Suppressor macrophage treated with lipopolysaccharide for 1 hour (primary cell): ENCODE measurements at regions not wholly inside any gene's neighbourhood (a gene's known extent, or its start where the extent isn't known, plus 50 kb on each side); places are given as distances from the start of the nearest gene placed in this dataset.
A peak's percentile ranks its signal among the peaks of the same experiment; 100 is the strongest.

Source experiments
- DNase-seq, 3 donors: peaks; one replicate each; pipeline ENCODE4 v3.0.0-alpha.2; 2020 to 2022

DNA sequence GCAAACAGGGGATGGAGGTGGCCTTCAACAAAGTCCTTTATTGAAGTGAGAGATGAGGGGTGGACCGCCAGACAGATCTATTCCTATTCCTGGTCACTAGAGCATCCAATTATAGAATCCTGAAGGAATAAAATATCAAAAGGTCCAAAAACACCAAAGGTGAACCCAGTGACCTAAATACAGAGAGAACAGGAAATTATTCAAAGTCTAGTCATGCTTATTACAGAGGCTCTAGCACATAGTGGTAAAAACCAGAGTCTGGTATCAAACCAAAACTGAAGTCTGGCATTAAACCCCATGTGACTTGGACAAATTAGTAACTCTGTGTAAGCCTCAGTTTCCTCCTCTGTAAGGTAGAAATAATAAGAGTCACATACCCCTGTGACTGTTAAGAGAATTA lies 100.5 kb upstream of the SNX2 start:
- no peak for DNase-seq

- DNase-seq = no peak
These were observed 94.1 kb upstream of the SNX2 start for GRCh38 chr5:122680623-122681350.

GRCh38 chr5:122683631-122684030 lies 91.2 kb upstream of the SNX2 start:
- no peak for DNase-seq

GRCh38 chr5:122690266-122690665 lies 84.6 kb upstream of the SNX2 start:
- peak; percentile 23 to 40 (median 29) for DNase-seq

- DNase-seq = no peak
These were observed 82.9 kb upstream of the SNX2 start for GRCh38 chr5:122691931-122692330.

- no peak for DNase-seq
These were observed 80.9 kb upstream of the SNX2 start for GRCh38 chr5:122693963-122694362.

DNA sequence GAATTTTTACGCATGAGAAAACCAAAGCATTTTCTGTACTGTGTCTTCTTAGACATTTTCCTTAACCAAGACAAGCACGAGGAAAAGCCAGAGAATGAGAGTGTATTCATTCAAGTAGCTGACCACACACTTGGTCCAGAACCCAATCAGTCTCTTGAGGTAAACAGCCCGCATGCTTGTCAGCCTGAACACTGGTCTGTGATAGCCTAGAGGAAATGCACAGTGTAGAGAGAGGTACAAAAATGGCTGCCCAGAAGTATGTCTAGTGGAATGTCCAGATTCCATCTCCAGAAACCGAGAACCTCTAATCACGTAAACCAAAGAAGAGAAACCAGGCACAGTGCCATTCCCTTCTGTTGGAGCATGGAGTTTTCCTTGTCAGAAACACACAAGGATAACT lies 80.0 kb upstream of the SNX2 start:
- no peak for DNase-seq

GRCh38 chr5:122696735-122697134 lies 78.1 kb upstream of the SNX2 start:
- peak in 1 of 3 donors; percentile 39 for DNase-seq

GRCh38 chr5:122697191-122697590 lies 77.7 kb upstream of the SNX2 start:
- DNase-seq = peak; percentile 80 to 91 (median 88)

GRCh38 chr5:122699201-122699600 lies 75.7 kb upstream of the SNX2 start:
- DNase-seq = no peak

- peak; percentile 80 to 84 (median 82) for DNase-seq
These were observed 73.0 kb upstream of the SNX2 start for GRCh38 chr5:122701640-122702523.

GRCh38 chr5:122702524-122702875 lies 72.4 kb upstream of the SNX2 start:
- no peak for DNase-seq

DNA sequence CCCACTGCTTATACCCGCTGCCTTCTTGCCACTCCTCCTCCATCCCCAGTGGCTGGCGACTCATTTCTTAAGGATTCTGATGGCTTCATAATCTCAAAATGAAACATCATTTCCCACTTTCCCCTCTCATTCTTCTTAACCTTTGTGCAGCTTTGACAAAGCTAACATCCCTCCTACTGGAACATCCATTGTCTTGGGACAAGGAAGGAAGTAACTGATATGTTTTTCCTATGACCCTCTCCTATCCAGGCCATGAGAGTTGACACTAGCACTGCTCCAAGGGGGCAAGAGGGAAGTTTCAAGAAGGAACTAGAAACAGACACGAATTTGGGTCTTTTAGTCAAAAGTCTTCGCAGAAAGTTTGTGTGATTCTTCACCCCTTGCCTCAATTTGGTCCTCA lies 71.7 kb upstream of the SNX2 start:
- peak; percentile 34 to 50 (median 41) for DNase-seq

DNA sequence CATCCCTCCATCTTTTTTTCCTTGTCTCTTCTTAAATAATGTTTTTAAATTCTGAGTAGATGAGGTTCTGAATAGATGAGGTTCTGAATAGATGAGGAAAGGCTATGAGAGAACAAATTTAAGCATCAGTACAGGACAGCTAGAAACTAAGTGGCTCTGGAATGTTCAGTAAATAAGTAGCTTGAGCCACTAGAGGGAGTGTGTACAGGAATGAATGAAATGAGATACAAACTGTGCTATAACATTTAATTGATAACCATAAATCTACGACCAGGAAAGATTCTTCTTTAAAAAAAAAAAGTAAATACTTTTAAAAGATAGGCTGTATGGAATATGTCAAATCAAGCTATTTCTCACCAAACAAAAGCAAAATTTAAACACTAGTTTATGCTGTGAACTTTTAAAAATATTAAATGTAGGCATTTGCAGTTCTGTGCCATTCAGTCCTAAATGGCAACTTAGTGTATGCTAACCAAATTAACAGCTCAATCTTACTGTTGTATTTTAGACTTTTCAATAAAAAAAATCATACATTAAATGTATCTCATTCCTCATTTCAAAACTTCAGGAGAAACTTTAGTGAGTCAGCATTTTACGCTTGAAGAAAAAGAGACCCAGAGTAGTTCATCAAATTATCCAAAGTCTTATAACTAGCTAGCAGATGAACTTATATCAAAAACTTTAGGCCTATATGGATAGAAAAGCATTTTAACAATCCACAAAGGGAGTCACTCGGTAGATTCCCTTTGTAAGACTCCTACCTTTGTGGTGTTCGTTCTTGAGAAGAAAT lies 70.4 kb upstream of the SNX2 start:
- DNase-seq = peak; percentile 64 to 81 (median 74)

- no peak for DNase-seq
These were observed 69.0 kb upstream of the SNX2 start for GRCh38 chr5:122705851-122706250.

DNA sequence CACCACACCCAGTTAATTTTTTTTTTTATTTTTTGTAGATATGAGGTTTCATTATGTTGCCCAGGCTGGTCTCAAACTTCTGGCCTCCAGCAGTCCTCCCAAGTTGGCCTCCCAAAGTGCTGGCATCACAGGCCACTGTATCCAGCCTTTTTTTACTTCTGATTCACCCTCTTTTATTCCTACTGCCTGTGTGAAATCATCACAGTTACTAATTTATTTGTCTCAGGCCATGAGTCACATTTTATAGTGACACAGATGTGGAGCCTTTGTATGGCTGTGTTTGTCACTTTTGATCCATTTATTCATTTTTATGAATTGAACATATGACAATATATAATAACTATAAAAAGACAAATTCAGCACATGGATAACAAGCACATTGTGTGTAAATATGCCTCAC lies 67.1 kb upstream of the SNX2 start:
- peak in 2 of 3 donors; percentile 58 to 68 for DNase-seq

GRCh38 chr5:122713041-122713440 lies 61.8 kb upstream of the SNX2 start:
- no peak for DNase-seq

DNA sequence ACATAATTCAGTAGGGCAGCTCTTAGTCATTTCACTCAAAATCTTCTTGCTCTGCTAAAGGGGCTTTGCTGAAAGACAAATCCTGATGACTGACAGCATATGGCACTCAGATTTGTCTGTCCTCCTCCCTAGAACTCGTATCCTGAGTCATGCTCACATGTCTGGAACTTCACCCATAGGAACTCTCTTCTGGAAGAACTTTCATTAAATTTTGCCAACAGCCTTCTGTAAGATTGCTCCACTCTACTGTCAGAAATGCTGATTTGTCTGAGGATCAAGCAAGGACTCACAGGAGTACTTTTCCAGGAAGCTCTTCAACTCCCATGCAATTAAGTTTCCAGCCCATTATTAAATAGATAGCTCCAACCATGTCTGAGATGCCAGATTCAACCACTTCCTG lies 59.8 kb upstream of the SNX2 start:
- peak; percentile 65 to 84 (median 67) for DNase-seq

GRCh38 chr5:122718611-122719010 lies 56.3 kb upstream of the SNX2 start:
- DNase-seq = no peak

DNA sequence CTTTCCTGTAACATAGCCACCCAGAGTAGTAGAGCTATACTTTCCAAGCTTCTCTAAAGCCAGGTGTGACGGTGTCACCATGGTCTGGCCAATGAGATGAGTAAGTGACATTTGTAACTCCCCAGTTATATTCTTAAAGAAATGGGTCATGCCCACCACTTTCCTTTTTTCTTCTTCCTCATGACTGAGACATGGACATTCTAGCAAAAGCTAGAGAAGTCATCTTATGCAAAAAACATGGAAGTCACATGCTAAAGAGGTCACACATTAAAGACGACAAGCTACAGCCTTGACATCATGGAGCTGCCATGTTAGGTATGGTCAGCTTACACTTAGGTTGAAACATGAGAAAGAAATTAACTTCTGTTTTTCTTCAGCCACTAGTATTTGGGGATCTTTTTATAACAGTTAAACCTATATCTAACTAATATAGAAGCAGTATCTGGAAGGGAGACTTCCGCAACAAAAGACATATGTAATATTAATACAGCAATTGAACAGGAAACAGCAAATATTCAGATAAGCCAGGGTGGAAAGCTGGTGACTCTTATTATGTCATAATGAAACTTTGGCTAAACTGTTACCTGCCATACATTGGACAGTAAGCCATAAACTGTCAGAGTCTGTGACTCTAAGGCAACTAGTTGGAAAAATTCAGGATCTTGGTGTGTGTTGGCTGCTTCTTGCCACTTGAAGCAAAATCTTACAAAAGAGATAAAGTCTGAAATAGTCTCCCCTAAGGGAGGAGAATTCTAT lies 54.7 kb upstream of the SNX2 start:
- DNase-seq = peak; percentile 26 to 58 (median 58)

GRCh38 chr5:122721127-122721526 lies 53.8 kb upstream of the SNX2 start:
- DNase-seq = no peak

GRCh38 chr5:122722341-122722740 lies 52.5 kb upstream of the SNX2 start:
- DNase-seq = no peak
